ENCODE measurements at regions not wholly inside any gene's neighbourhood (a gene's known extent, or its start where the extent isn't known, plus 50 kb on each side); places are given as distances from the start of the nearest gene placed in this dataset.

DNA sequence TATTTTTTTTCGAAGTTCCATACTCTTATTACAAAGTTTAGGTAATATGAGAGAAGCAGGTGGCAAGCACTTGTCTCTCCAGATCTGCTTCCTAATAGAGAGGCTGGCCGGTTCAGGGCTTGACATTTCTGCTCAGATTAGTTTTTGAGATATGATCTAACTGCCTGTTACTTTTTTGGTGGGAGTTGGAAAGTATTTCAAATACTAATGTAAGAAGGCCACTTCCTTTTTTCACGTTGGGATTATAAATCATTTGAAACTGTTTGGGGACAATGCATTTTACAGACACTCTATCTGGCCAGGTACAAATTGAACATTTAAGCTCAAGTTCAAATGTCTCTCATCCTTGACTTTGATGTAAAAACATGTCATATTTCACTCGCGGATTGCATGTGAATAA, 222.1 kb upstream of the SULF2 start:
- H3K9me3 Mint-ChIP-seq = peaks cover 16% of the 10 kb centered on the region
- TF ChIP-seq, protein P1, sequence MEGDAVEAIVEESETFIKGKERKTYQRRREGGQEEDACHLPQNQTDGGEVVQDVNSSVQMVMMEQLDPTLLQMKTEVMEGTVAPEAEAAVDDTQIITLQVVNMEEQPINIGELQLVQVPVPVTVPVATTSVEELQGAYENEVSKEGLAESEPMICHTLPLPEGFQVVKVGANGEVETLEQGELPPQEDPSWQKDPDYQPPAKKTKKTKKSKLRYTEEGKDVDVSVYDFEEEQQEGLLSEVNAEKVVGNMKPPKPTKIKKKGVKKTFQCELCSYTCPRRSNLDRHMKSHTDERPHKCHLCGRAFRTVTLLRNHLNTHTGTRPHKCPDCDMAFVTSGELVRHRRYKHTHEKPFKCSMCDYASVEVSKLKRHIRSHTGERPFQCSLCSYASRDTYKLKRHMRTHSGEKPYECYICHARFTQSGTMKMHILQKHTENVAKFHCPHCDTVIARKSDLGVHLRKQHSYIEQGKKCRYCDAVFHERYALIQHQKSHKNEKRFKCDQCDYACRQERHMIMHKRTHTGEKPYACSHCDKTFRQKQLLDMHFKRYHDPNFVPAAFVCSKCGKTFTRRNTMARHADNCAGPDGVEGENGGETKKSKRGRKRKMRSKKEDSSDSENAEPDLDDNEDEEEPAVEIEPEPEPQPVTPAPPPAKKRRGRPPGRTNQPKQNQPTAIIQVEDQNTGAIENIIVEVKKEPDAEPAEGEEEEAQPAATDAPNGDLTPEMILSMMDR (conservative IDR thresholded peaks at IDR 0.05) = no peak

DNA sequence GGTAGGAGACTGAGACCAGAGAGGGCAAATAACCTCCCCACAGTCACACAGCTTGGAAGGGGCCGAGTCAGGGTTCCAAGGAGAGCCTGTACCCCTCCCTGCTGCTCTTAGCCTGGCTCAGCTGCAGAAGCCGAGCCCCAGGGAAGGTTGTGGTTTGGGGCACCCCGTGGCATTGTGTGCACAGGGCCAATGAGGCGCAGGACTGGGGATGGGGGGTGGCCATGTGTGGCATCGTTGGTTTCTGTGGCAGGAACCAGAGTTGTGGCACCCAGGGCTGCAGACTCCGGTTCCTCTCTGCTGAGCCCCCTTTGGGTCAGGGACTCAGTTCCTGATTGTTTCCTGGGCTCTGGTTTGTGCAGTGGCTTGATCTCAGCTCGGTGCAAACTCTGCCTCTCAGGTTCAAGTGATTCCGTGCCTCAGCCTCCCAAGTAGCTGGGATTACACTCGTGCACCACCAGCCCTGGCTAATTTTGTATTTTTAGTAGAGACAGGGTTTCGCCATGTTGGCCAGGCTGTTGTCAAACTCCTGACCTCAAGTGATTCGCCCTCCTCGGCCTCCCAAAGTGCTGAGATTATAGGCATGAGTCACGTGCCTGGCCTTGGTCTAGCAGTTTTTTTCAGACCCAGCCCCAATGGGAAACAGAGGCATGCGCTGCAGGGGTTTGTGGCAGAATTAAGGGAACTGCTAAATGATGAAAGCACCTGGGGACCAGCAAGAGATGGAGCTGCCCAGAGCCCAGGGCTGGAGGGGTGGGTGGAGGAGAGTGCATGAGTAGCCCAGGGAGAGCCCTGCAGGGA, 221.0 kb upstream of the SULF2 start:
- no peaks in the 10 kb centered on the region for H3K36me3 Mint-ChIP-seq (ENCODE audit: low read depth)
- TF ChIP-seq, protein P1 (conservative IDR thresholded peaks at IDR 0.05) = no peak
- H3K9me3 Mint-ChIP-seq = peaks cover 11% of the 10 kb centered on the region
- H3K4me1 Mint-ChIP-seq = peaks cover 7% of the 10 kb centered on the region
- no peaks in the 10 kb centered on the region for H3K27me3 Mint-ChIP-seq (ENCODE audit: low read depth)
- no peak overlapping the region for H3K27ac Mint-ChIP-seq (ENCODE audit: unreplicated experiment)
- H3K4me3 Mint-ChIP-seq = no peak overlapping the region
- no peak for DNase-seq (ENCODE audit: low read depth, low spot score)

More for the DNA sequence above, 222.1 kb upstream of the SULF2 start:
- H3K36me3 Mint-ChIP-seq (ENCODE audit: low read depth) = no peaks in the 10 kb centered on the region
- H3K4me3 Mint-ChIP-seq = no peak overlapping the region
- H3K27ac Mint-ChIP-seq (ENCODE audit: unreplicated experiment) = no peak overlapping the region
- H3K4me1 Mint-ChIP-seq = peaks cover 3% of the 10 kb centered on the region
- H3K27me3 Mint-ChIP-seq (ENCODE audit: low read depth) = no peaks in the 10 kb centered on the region
- DNase-seq (ENCODE audit: low read depth, low spot score) = no peak

DNA sequence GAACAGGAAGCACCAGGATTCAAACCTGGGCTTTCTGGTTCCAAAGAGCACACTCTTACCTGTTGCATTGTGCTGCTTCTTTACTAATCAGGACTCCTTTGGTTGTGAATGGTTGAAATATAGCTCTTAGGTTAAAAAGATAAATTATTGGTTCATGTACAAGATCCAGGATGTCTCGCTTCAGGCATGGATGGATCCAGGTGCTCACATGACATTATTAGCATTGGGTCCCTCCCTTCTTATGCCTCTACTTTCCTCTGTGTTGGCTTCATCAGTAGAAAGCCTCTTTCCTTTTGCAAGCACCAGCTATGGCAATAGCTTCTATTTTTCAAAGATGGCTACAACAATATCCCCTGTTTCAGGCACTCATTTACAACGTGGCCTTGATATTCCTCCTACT, 217.7 kb upstream of the SULF2 start:
- Mint-ChIP-seq H3K4me3 (no peak overlapping the region), H3K27ac (ENCODE audit: unreplicated experiment) (no peak overlapping the region), H3K9me3 (peaks cover 5% of the 10 kb centered on the region), H3K4me1 (peaks cover 18% of the 10 kb centered on the region), H3K36me3 (ENCODE audit: low read depth) (no peaks in the 10 kb centered on the region), H3K27me3 (ENCODE audit: low read depth) (no peaks in the 10 kb centered on the region)
- TF ChIP-seq, protein P1 (conservative IDR thresholded peaks at IDR 0.05) = no peak
- no peak for DNase-seq (ENCODE audit: low read depth, low spot score)

DNA sequence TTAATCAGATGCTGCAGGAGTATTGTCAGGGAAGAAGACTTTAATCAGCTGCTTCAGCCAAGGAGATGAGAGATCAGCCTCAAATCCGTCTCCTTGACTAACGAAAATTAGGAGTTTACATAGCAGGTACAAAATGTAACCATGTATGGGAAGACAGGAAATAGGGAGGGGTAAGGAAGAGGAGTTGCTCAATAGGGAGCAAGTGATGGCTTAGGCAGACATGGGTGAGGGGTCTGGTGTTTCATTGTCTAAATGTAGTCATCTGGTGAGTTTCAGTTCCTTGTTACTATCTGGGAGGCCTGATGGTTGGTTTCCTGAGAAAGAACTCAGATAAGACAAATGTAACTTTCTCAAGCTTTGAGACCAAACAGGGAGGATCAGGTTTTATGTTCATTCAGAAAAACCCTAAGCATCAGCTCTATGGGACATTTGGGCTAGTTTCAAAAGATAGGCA, 217.3 kb upstream of the SULF2 start:
- Mint-ChIP-seq H3K27me3 (ENCODE audit: low read depth) (no peaks in the 10 kb centered on the region), H3K36me3 (ENCODE audit: low read depth) (no peaks in the 10 kb centered on the region), H3K9me3 (peaks cover 3% of the 10 kb centered on the region), H3K4me1 (peaks cover 18% of the 10 kb centered on the region), H3K27ac (ENCODE audit: unreplicated experiment) (no peak overlapping the region), H3K4me3 (no peak overlapping the region)
- no peak for DNase-seq (ENCODE audit: low read depth, low spot score)
- TF ChIP-seq, protein P1 (conservative IDR thresholded peaks at IDR 0.05) = no peak

DNA sequence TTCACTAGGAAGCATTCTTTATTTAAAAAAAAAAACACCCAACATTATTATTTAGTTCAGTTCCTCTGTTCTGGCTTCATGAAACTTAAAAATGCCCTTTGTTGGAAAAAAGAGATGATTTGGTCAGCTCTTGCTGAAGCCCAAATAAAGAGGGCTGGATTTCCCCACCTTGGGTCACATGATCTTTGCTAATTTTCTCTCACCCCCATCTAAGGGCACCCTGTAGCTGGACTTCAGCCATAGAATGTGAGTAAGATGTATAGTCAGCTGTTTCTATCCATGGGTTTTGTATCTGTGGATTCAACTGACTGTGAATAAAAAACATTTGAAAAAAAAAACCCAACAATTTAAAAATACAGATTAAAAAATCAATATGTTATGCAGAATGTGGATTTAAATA, 213.9 kb upstream of the SULF2 start:
- Mint-ChIP-seq H3K4me3 (no peak overlapping the region), H3K27ac (ENCODE audit: unreplicated experiment) (no peak overlapping the region)
- TF ChIP-seq, protein P1 (conservative IDR thresholded peaks at IDR 0.05) = no peak

More for the DNA sequence above, 213.9 kb upstream of the SULF2 start:
- Mint-ChIP-seq H3K9me3 (no peaks in the 10 kb centered on the region), H3K27me3 (ENCODE audit: low read depth) (no peaks in the 10 kb centered on the region), H3K36me3 (ENCODE audit: low read depth) (no peaks in the 10 kb centered on the region), H3K4me1 (peaks cover 18% of the 10 kb centered on the region)
- DNase-seq (ENCODE audit: low read depth, low spot score) = no peak
